Upper lobe of left lung (tissue), 4 donors: ENCODE measurements at regions not wholly inside any gene's neighbourhood (a gene's known extent, or its start where the extent isn't known, plus 50 kb on each side); places are given as distances from the start of the nearest gene placed in this dataset.

Experiments
- EP300 ChIP-seq, 4 donors: sonication (generic); formaldehyde crosslinking; IDR thresholded peaks; one replicate each; pipeline ENCODE4 v1.5.1; 2017; ENCODE audit warnings: antibody characterized with exemption in 4 of 4, control low read depth in 2 of 4
- POLR2A ChIP-seq, 4 donors: fragments of 450-650 bp; IDR thresholded peaks; one replicate each; pipeline ENCODE4 v1.5.1; 2016 to 2017; ENCODE audit warnings: antibody characterized with exemption in 4 of 4, mild to moderate bottlenecking in 2 of 4
- POLR2AphosphoS5 ChIP-seq, 2 donors: sonication (generic); formaldehyde crosslinking; IDR thresholded peaks; one replicate each; pipeline ENCODE4 v1.5.1; 2017; ENCODE audit warnings: antibody characterized with exemption in 2 of 2
- TF ChIP-seq, protein P1 (sequence below), 6 experiments: fragments of 450-650 bp in 4 of 6; fragments of 200-600 bp in 2 of 6; sonication (generic) in 2 of 6; IDR thresholded peaks; one replicate each; pipeline ENCODE4 v1.5.1; 2016 to 2019; ENCODE audit warnings: antibody characterized with exemption in 6 of 6

DNA sequence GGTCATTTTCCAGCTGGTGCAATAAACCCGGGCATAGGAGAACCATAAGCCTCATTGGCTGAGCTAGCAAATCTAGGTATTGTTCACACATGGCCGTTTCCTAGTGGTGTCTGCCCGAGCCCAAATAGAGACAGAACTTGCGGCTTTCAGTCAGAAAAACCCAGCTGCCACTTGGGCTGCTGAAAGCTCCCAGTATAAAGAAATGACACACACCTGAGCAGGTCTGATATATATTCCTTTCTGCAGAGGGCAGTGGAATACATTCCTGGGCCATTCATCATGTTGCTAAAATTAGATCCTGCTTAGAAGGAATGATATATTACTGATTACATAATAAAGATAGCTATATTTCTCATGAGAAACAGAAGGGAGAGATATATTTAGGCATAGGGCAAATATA, 83.9 kb upstream of the IRX5 start:
- TF ChIP-seq, protein P1, sequence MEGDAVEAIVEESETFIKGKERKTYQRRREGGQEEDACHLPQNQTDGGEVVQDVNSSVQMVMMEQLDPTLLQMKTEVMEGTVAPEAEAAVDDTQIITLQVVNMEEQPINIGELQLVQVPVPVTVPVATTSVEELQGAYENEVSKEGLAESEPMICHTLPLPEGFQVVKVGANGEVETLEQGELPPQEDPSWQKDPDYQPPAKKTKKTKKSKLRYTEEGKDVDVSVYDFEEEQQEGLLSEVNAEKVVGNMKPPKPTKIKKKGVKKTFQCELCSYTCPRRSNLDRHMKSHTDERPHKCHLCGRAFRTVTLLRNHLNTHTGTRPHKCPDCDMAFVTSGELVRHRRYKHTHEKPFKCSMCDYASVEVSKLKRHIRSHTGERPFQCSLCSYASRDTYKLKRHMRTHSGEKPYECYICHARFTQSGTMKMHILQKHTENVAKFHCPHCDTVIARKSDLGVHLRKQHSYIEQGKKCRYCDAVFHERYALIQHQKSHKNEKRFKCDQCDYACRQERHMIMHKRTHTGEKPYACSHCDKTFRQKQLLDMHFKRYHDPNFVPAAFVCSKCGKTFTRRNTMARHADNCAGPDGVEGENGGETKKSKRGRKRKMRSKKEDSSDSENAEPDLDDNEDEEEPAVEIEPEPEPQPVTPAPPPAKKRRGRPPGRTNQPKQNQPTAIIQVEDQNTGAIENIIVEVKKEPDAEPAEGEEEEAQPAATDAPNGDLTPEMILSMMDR (IDR thresholded peaks at IDR 0.05), result no peak
- no peak for TF ChIP-seq EP300 (IDR thresholded peaks at IDR 0.05)
- TF ChIP-seq POLR2A (IDR thresholded peaks at IDR 0.05), result no peak
- TF ChIP-seq POLR2AphosphoS5 (IDR thresholded peaks at IDR 0.05), result no peak
